ENCODE measurements at regions not wholly inside any gene's neighbourhood (a gene's known extent, or its start where the extent isn't known, plus 50 kb on each side); places are given as distances from the start of the nearest gene placed in this dataset.

DNA sequence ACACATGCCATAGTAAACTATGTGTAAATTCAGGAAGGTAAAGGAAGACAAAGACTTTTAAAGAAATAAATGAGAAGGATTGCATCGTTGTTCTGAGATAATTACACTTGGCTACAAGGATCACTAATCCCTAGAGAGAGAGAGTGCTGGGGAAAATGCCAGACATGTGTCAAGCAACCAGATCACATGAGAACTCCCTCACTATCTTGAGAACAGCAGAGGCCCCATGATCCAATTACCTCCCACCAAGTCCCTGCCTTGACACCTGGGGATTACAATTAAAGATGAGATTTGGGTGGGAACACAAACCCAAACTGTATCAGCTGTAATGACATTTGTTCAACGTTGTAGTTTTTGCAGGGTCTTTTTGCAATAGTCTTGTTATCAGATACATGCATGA lies 1600.9 kb upstream of the MIR17HG start:
- 0% methylated on average over 2 of the region's 2 CpGs for WGBS (ENCODE audit: insufficient coverage, low coverage, missing lambda C conversion rate)
- no peak for DNase-seq (ENCODE audit: extremely low read depth in 1 of 4, low spot score in 3 of 4)

GRCh38 chr13:89748716-89749115 lies 1598.8 kb upstream of the MIR17HG start:
- ChIA-PET CTCF (ENCODE audit: low intra/inter-chr PET ratio) (no interaction called here), POLR2A (no interaction called here)
- 12% methylated on average over 2 of the region's 2 CpGs for WGBS (ENCODE audit: insufficient coverage, low coverage, missing lambda C conversion rate)
- no peaks in the 10 kb centered on the region for H3K36me3 ChIP-seq (ENCODE audit: control insufficient read depth, insufficient read depth, low read length)
- H3K9me1 ChIP-seq (ENCODE audit: control insufficient read depth, insufficient read depth, low read length), result no peaks in the 10 kb centered on the region
- in situ Hi-C loops (cut with MboI) (no loop called here), intact Hi-C loops (cut with micrococcal nuclease) (no loop called here)
- H3K79me2 ChIP-seq (ENCODE audit: control insufficient read depth, insufficient read depth, low read length), result no peaks in the 10 kb centered on the region
- ATAC-seq, result no peak
- BruUV-seq (replicated peaks), result no TSS peak
- no peaks in the 10 kb centered on the region for H3K27me3 ChIP-seq (ENCODE audit: control insufficient read depth in 2 of 2, insufficient read depth in 2 of 2, low read length in 2 of 2)
- TF ChIP-seq SP2 (IDR thresholded peaks at IDR 0.05; ENCODE audit: extremely low read depth, low read depth, low read length, poor library complexity, severe bottlenecking), result no peak
- TF ChIP-seq CHD2 (IDR thresholded peaks at IDR 0.05; ENCODE audit: low read depth, low read length), result no peak
- TF ChIP-seq ETS2 (tag; IDR thresholded peaks at IDR 0.05; ENCODE audit: borderline replicate concordance, poor library complexity, severe bottlenecking), result no peak
- TF ChIP-seq TGIF2 (CRISPR knock-in tag; IDR thresholded peaks at IDR 0.05), result no peak
- TF ChIP-seq ZNF24 (IDR thresholded peaks at IDR 0.05), result no peak
- no peak for TF ChIP-seq GATAD2B (IDR thresholded peaks at IDR 0.05; ENCODE audit: borderline replicate concordance)
- TF ChIP-seq NCOA6 (IDR thresholded peaks at IDR 0.05), result no peak
- no peaks in the 10 kb centered on the region for H3K9me3 ChIP-seq (replicated peaks; ENCODE audit: control insufficient read depth, insufficient read depth, low read depth, low read length)
- no peaks in the 10 kb centered on the region for H4K20me1 ChIP-seq (replicated peaks; ENCODE audit: control insufficient read depth, insufficient read depth, low read length)
- H3K4me1 ChIP-seq (replicated peaks in 1 of 2; ENCODE audit: control insufficient read depth in 2 of 2, insufficient read depth in 2 of 2, low read length in 2 of 2), result no peaks in the 10 kb centered on the region
- no peak for FAIRE-seq
- H3K27ac ChIP-seq (ENCODE audit: extremely low read depth, low read depth, low read length), result no peak overlapping the region
- H3K4me3 ChIP-seq, result no peak overlapping the region
- no peak for DNase-seq (ENCODE audit: extremely low read depth in 1 of 4, low spot score in 3 of 4)
- H3K4me2 ChIP-seq (ENCODE audit: insufficient read depth, low read length), result no peak overlapping the region
- H3K9ac ChIP-seq (ENCODE audit: insufficient read depth in 1 of 2, low read depth in 2 of 2, low read length in 2 of 2), result no peak overlapping the region
- H2AFZ ChIP-seq (ENCODE audit: low read depth, low read length), result no peak overlapping the region

More for the DNA sequence above, 1600.9 kb upstream of the MIR17HG start:
- H3K4me2 ChIP-seq (ENCODE audit: insufficient read depth, low read length), result no peak overlapping the region
- FAIRE-seq, result no peak
- no peaks in the 10 kb centered on the region for H3K36me3 ChIP-seq (ENCODE audit: control insufficient read depth, insufficient read depth, low read length)
- no peak overlapping the region for H3K4me3 ChIP-seq
- BruUV-seq (replicated peaks), result no TSS peak
- no peak for ATAC-seq
- no peak for TF ChIP-seq POLR3A (IDR thresholded peaks at IDR 0.05; ENCODE audit: borderline replicate concordance, extremely low read depth, insufficient read depth, insufficient read length)
- TF ChIP-seq HOXB6 (CRISPR knock-in tag; IDR thresholded peaks at IDR 0.05; ENCODE audit: borderline replicate concordance), result no peak
- no peak for TF ChIP-seq SIN3A (IDR thresholded peaks at IDR 0.05; ENCODE audit: borderline replicate concordance in 2 of 2, control insufficient read depth in 1 of 2, low read depth in 2 of 2, low read length in 2 of 2)
- no peak for TF ChIP-seq ETV1 (tag; conservative IDR thresholded peaks at IDR 0.05; ENCODE audit: low read depth)
- no peak for TF ChIP-seq SP1 (CRISPR knock-in tag; IDR thresholded peaks at IDR 0.05)
- ChIA-PET POLR2A (no interaction called here), CTCF (ENCODE audit: low intra/inter-chr PET ratio) (no interaction called here)
- no peaks in the 10 kb centered on the region for H3K4me1 ChIP-seq (replicated peaks in 1 of 2; ENCODE audit: control insufficient read depth in 2 of 2, insufficient read depth in 2 of 2, low read length in 2 of 2)
- no peaks in the 10 kb centered on the region for H3K9me3 ChIP-seq (replicated peaks; ENCODE audit: control insufficient read depth, insufficient read depth, low read depth, low read length)
- no peaks in the 10 kb centered on the region for H3K79me2 ChIP-seq (ENCODE audit: control insufficient read depth, insufficient read depth, low read length)
- H3K27ac ChIP-seq (ENCODE audit: extremely low read depth, low read depth, low read length), result no peak overlapping the region
- H2AFZ ChIP-seq (ENCODE audit: low read depth, low read length), result no peak overlapping the region
- H3K9ac ChIP-seq (ENCODE audit: insufficient read depth in 1 of 2, low read depth in 2 of 2, low read length in 2 of 2), result no peak overlapping the region
- no peaks in the 10 kb centered on the region for H3K27me3 ChIP-seq (ENCODE audit: control insufficient read depth in 2 of 2, insufficient read depth in 2 of 2, low read length in 2 of 2)
- H3K9me1 ChIP-seq (ENCODE audit: control insufficient read depth, insufficient read depth, low read length), result no peaks in the 10 kb centered on the region
- intact Hi-C loops (cut with micrococcal nuclease) (no loop called here), in situ Hi-C loops (cut with MboI) (no loop called here)
- H4K20me1 ChIP-seq (replicated peaks; ENCODE audit: control insufficient read depth, insufficient read depth, low read length), result no peaks in the 10 kb centered on the region

All from K562 (cell line).